ENCODE measurements at regions not wholly inside any gene's neighbourhood (a gene's known extent, or its start where the extent isn't known, plus 50 kb on each side); places are given as distances from the start of the nearest gene placed in this dataset.
A peak's percentile ranks its signal among the peaks of the same experiment; 100 is the strongest.

DNA sequence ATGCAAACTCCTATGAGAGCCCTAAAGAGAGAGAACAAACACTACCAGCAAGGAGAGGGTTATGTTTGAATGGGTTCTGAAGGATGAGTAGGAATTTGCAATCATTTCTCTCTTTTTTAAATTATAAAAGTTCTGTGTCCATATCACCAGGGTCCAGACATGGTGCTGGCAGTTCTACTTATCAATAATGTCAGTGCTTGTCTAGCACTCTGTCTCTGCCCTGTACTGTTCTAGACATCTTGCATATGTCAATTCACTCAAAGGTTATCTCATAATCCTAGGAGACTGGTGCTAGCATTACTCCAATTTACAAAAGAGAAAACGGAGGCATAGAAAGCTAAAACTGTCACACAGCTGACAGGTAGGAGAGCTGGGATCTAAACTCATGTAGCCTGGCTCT, 101.3 kb downstream of the VEGFA start:
- intact Hi-C loops (cut with micrococcal nuclease), result no loop called here
- Histone ChIP-seq H3K9ac (ENCODE audit: insufficient read depth in 1 of 2, low read depth in 2 of 2, low read length in 2 of 2) (peak overlapping the region in 1 of 2 experiments; percentile 13; a peak in 1 of 4 replicates), H3K4me2 (ENCODE audit: insufficient read depth, low read length) (no peak overlapping the region), H3K79me2 (ENCODE audit: control insufficient read depth, insufficient read depth, low read length) (no peaks in the 10 kb centered on the region), H3K9me3 (replicated peaks; ENCODE audit: control insufficient read depth, insufficient read depth, low read depth, low read length) (no peaks in the 10 kb centered on the region), H2AFZ (ENCODE audit: low read depth, low read length) (peak overlapping the region; percentile 49), H4K20me1 (replicated peaks; ENCODE audit: control insufficient read depth, insufficient read depth, low read length) (no peaks in the 10 kb centered on the region), H3K27ac (ENCODE audit: extremely low read depth, low read depth, low read length) (no peak overlapping the region), H3K27me3 (ENCODE audit: control insufficient read depth in 2 of 2, insufficient read depth in 2 of 2, low read length in 2 of 2) (no peaks in the 10 kb centered on the region), H3K4me3 (no peak overlapping the region), H3K4me1 (replicated peaks in 1 of 2; ENCODE audit: control insufficient read depth in 2 of 2, insufficient read depth in 2 of 2, low read length in 2 of 2) (peaks cover 14 to 29% of the 10 kb centered on the region in 2 experiments), H3K9me1 (ENCODE audit: control insufficient read depth, insufficient read depth, low read length) (no peaks in the 10 kb centered on the region), H3K36me3 (ENCODE audit: control insufficient read depth, insufficient read depth, low read length) (no peaks in the 10 kb centered on the region)
- peak in 1 of 4 experiments; percentile 27 for DNase-seq (ENCODE audit: extremely low read depth in 1 of 4, low spot score in 3 of 4)
- peak; percentile 59 for ATAC-seq
- WGBS (ENCODE audit: insufficient coverage, low coverage, missing lambda C conversion rate), result 7% methylated on average over 1 of the region's 1 CpG
- ChIA-PET POLR2A (interaction anchor here (1.3 kb wide), 1 partner anchor 10 kb away, joined by 3 read pairs; no protein-coding TSS in a partner anchor), CTCF (ENCODE audit: low intra/inter-chr PET ratio) (no interaction called here)
- no TSS peak for BruUV-seq (replicated peaks)
- FAIRE-seq, result peak; percentile 32
- in situ Hi-C loops (cut with MboI), result no loop called here
- no peak for TF ChIP-seq HMG20B (CRISPR knock-in tag; IDR thresholded peaks at IDR 0.05)
- TF ChIP-seq TCF3 (CRISPR knock-in tag; IDR thresholded peaks at IDR 0.05), result peak; percentile 51
- peak; percentile 43; the same call in 1 of the 2 replicates for TF ChIP-seq ARID1B (IDR thresholded peaks at IDR 0.05)
- TF ChIP-seq, protein P1, sequence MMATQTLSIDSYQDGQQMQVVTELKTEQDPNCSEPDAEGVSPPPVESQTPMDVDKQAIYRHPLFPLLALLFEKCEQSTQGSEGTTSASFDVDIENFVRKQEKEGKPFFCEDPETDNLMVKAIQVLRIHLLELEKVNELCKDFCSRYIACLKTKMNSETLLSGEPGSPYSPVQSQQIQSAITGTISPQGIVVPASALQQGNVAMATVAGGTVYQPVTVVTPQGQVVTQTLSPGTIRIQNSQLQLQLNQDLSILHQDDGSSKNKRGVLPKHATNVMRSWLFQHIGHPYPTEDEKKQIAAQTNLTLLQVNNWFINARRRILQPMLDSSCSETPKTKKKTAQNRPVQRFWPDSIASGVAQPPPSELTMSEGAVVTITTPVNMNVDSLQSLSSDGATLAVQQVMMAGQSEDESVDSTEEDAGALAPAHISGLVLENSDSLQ (IDR thresholded peaks at IDR 0.05), result 0 out of 2 replicates have a peak, but pooled peaks have one; percentile 13
- TF ChIP-seq ZNF175 (CRISPR knock-in tag; IDR thresholded peaks at IDR 0.05; ENCODE audit: low read depth), result 0 out of 2 replicates have a peak, but pooled peaks have one; percentile 17
- TF ChIP-seq, protein P2, sequence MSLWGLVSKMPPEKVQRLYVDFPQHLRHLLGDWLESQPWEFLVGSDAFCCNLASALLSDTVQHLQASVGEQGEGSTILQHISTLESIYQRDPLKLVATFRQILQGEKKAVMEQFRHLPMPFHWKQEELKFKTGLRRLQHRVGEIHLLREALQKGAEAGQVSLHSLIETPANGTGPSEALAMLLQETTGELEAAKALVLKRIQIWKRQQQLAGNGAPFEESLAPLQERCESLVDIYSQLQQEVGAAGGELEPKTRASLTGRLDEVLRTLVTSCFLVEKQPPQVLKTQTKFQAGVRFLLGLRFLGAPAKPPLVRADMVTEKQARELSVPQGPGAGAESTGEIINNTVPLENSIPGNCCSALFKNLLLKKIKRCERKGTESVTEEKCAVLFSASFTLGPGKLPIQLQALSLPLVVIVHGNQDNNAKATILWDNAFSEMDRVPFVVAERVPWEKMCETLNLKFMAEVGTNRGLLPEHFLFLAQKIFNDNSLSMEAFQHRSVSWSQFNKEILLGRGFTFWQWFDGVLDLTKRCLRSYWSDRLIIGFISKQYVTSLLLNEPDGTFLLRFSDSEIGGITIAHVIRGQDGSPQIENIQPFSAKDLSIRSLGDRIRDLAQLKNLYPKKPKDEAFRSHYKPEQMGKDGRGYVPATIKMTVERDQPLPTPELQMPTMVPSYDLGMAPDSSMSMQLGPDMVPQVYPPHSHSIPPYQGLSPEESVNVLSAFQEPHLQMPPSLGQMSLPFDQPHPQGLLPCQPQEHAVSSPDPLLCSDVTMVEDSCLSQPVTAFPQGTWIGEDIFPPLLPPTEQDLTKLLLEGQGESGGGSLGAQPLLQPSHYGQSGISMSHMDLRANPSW (CRISPR knock-in tag; IDR thresholded peaks at IDR 0.05), result no peak
- TF ChIP-seq STAT5A (IDR thresholded peaks at IDR 0.05; ENCODE audit: borderline replicate concordance, low read length), result no peak
- TF ChIP-seq MEIS2 (IDR thresholded peaks at IDR 0.05; ENCODE audit: partially characterized antibody), result peak; percentile 64
- TF ChIP-seq, protein P3, sequence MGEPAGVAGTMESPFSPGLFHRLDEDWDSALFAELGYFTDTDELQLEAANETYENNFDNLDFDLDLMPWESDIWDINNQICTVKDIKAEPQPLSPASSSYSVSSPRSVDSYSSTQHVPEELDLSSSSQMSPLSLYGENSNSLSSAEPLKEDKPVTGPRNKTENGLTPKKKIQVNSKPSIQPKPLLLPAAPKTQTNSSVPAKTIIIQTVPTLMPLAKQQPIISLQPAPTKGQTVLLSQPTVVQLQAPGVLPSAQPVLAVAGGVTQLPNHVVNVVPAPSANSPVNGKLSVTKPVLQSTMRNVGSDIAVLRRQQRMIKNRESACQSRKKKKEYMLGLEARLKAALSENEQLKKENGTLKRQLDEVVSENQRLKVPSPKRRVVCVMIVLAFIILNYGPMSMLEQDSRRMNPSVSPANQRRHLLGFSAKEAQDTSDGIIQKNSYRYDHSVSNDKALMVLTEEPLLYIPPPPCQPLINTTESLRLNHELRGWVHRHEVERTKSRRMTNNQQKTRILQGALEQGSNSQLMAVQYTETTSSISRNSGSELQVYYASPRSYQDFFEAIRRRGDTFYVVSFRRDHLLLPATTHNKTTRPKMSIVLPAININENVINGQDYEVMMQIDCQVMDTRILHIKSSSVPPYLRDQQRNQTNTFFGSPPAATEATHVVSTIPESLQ (CRISPR knock-in tag; IDR thresholded peaks at IDR 0.05), result 0 out of 2 replicates have a peak, but pooled peaks have one; percentile 34
- no peak for TF ChIP-seq ZNF431 (CRISPR knock-in tag; IDR thresholded peaks at IDR 0.05)
- TF ChIP-seq RBM34 (IDR thresholded peaks at IDR 0.05; ENCODE audit: borderline replicate concordance, insufficient read depth, low read length), result no peak
- TF ChIP-seq JUND (IDR thresholded peaks at IDR 0.05; ENCODE audit: borderline replicate concordance, low read depth, low read length), result no peak
- TF ChIP-seq JUND (tag; IDR thresholded peaks at IDR 0.05; ENCODE audit: borderline replicate concordance, low read depth, low read length), result 0 out of 3 replicates have a peak, but pooled peaks have one; percentile 6
- no peak for TF ChIP-seq SRF (CRISPR knock-in tag; IDR thresholded peaks at IDR 0.05)
- TF ChIP-seq CBFA2T3 (IDR thresholded peaks at IDR 0.05), result peak; percentile 69
- TF ChIP-seq, protein P4, sequence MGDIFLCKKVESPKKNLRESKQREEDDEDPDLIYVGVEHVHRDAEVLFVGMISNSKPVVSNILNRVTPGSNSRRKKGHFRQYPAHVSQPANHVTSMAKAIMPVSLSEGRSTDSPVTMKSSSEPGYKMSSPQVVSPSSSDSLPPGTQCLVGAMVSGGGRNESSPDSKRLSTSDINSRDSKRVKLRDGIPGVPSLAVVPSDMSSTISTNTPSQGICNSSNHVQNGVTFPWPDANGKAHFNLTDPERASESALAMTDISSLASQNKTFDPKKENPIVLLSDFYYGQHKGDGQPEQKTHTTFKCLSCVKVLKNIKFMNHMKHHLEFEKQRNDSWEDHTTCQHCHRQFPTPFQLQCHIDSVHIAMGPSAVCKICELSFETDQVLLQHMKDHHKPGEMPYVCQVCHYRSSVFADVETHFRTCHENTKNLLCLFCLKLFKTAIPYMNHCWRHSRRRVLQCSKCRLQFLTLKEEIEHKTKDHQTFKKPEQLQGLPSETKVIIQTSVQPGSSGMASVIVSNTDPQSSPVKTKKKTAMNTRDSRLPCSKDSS (IDR thresholded peaks at IDR 0.05; ENCODE audit: low read depth, partially characterized antibody), result no peak
- TF ChIP-seq TAL1 (IDR thresholded peaks at IDR 0.05), result peak; percentile 43; the same call in 1 of the 2 replicates

Measured in K562 (cell line).